ENCODE measurements at regions not wholly inside any gene's neighbourhood (a gene's known extent, or its start where the extent isn't known, plus 50 kb on each side); places are given as distances from the start of the nearest gene placed in this dataset.

DNA sequence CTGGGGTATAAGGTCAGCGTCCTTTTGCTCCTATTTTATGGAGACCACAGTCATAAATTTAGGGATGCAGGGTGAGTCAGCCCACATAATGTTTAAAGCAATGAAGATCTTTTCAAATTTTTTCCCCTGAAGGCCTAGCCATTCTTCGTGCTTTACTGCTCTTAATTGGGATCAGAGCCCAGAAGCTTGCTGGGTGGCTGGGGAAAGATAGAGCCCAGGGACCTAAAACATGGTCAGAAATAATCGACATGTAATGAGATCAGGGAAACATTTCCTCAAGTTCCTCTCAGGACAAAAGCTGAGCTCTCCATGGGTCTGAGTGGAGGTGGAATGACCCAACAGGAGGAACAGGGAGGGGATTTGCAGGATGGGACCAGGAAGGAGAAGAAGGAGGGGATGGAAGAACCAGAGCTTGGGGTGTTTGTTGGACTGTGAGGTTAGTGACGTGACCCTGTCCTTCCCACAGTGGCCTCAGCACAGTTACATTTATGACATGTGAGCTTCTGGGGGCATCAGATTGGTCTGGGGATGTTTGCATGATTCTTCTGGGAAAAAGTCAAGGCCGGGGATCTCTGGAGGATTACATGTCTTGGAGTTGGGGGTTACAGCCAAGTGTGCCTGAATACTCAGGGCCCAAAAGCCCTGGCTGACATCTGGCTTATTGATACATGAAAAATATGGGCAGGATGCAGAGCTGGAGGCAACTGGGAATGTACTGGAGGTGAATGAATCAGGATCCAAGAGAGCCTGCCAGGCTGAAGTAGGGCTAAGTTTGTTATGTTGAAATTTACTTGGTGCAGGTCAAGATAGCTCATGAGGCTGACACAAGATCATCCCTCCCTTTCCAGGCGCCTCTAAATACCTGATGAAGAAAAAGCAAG, 477.9 kb downstream of the RPS24 start:
- no peak for DNase-seq (ENCODE audit: low read depth)

DNA sequence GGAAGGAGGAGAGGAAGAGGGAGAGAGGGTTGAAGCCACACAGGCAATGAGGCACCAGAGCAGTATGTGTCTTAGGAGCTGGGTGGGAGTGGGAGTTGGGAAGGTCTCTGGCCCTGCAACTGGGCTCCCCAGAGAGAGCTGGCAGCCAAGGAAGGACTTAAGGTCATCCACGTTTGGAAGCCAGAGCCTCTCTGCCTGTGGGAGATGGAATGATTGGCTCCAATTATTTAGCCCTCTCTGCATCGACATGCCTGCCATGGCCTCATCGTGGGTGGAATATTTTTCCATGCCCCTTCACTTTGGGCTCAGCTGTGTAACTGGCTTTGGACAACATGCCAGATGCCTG, 478.5 kb downstream of the RPS24 start:
- Histone ChIP-seq H3K4me3 (ENCODE audit: low read length) (no peak overlapping the region), H3K9ac (ENCODE audit: low read length) (peak overlapping the region; percentile 58), H3K36me3 (ENCODE audit: control insufficient read depth, insufficient read depth, low read length, severe bottlenecking) (no peaks in the 10 kb centered on the region), H3K9me3 (ENCODE audit: control insufficient read depth, low read length) (no peaks in the 10 kb centered on the region), H3K27me3 (replicated peaks; ENCODE audit: control insufficient read depth, insufficient read depth, low read length) (no peaks in the 10 kb centered on the region), H3K4me1 (ENCODE audit: control insufficient read depth, insufficient read depth, low read length) (peaks cover 66% of the 10 kb centered on the region)
- DNase-seq (ENCODE audit: low read depth) = no peak

More for the DNA sequence above, 477.9 kb downstream of the RPS24 start:
- Histone ChIP-seq H3K27me3 (replicated peaks; ENCODE audit: control insufficient read depth, insufficient read depth, low read length) (no peaks in the 10 kb centered on the region), H3K9me3 (ENCODE audit: control insufficient read depth, low read length) (no peaks in the 10 kb centered on the region), H3K4me1 (ENCODE audit: control insufficient read depth, insufficient read depth, low read length) (peaks cover 66% of the 10 kb centered on the region), H3K9ac (ENCODE audit: low read length) (peak overlapping the region; percentile 85), H3K4me3 (ENCODE audit: low read length) (peak overlapping the region; percentile 10), H3K36me3 (ENCODE audit: control insufficient read depth, insufficient read depth, low read length, severe bottlenecking) (no peaks in the 10 kb centered on the region)

DNA sequence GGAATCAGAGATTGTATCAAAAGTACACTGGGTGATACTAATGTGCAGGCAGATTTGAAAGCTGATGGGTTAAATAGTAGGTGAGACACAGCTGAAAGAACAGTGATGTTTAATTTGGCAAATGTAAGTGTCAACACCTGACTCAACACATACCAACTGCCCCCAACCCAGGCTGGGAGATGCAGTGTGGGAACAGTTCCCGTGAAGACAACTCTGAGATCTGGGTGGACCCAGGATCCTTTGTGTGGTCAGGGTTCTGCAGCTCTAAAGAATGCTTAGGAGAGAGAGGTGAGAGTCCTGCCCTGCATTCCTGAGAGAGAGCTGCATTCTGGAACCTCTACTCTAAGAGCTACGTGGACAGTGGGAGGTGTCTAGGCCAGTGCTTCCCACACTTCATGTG, 479.7 kb downstream of the RPS24 start:
- Histone ChIP-seq H3K36me3 (ENCODE audit: control insufficient read depth, insufficient read depth, low read length, severe bottlenecking) (no peaks in the 10 kb centered on the region), H3K27me3 (replicated peaks; ENCODE audit: control insufficient read depth, insufficient read depth, low read length) (no peaks in the 10 kb centered on the region), H3K9ac (ENCODE audit: low read length) (no peak overlapping the region), H3K9me3 (ENCODE audit: control insufficient read depth, low read length) (no peaks in the 10 kb centered on the region), H3K4me1 (ENCODE audit: control insufficient read depth, insufficient read depth, low read length) (peaks cover 60% of the 10 kb centered on the region), H3K4me3 (ENCODE audit: low read length) (no peak overlapping the region)
- no peak for DNase-seq (ENCODE audit: low read depth)

DNA sequence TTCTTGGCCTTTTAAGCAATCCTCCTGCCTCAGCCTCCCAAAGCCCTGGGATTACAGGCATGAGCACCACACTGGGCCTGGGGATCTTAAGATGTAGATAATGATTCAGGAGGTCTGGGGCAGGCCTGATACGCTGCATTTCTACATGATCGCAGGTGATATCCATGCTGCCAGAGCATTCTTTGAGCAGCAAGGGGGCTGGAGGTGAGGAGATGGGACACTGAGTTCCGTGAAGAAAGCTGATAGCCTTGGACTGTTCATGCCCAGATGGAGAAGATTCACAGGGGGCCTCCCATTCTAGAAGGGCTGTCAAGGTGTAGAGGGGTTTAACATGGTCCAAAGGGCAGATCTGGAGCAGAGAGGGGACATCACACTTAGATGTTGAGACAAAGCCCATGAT, 480.3 kb downstream of the RPS24 start:
- no peaks in the 10 kb centered on the region for H3K36me3 ChIP-seq (ENCODE audit: control insufficient read depth, insufficient read depth, low read length, severe bottlenecking)
- H3K4me3 ChIP-seq (ENCODE audit: low read length) = no peak overlapping the region
- H3K9ac ChIP-seq (ENCODE audit: low read length) = no peak overlapping the region
- no peak for DNase-seq (ENCODE audit: low read depth)
- H3K4me1 ChIP-seq (ENCODE audit: control insufficient read depth, insufficient read depth, low read length) = peaks cover 54% of the 10 kb centered on the region
- no peaks in the 10 kb centered on the region for H3K9me3 ChIP-seq (ENCODE audit: control insufficient read depth, low read length)
- H3K27me3 ChIP-seq (replicated peaks; ENCODE audit: control insufficient read depth, insufficient read depth, low read length) = no peaks in the 10 kb centered on the region

DNA sequence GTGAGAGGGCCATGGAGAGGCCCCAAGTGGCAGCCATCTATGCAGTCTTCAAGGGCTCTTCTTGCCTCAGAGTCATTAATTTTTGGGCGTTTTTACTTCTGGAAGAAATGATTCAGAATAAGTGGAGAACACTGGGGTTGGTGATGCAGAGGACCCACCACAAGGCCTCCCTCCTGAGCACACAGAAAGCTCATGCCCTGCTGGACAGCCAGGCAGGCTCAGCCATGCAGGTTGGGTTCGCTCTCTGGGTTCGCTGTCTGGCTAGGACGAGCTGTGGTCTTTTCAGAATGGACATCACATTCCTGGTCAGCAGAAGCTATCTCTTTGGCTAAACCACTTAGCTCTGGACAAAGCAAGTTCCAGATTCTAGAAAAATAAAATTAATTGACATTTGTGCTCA, 480.8 kb downstream of the RPS24 start:
- no peaks in the 10 kb centered on the region for H3K27me3 ChIP-seq (replicated peaks; ENCODE audit: control insufficient read depth, insufficient read depth, low read length)
- H3K4me3 ChIP-seq (ENCODE audit: low read length) = no peak overlapping the region
- H3K9me3 ChIP-seq (ENCODE audit: control insufficient read depth, low read length) = no peaks in the 10 kb centered on the region
- no peaks in the 10 kb centered on the region for H3K36me3 ChIP-seq (ENCODE audit: control insufficient read depth, insufficient read depth, low read length, severe bottlenecking)
- DNase-seq (ENCODE audit: low read depth) = no peak
- peaks cover 50% of the 10 kb centered on the region for H3K4me1 ChIP-seq (ENCODE audit: control insufficient read depth, insufficient read depth, low read length)
- H3K9ac ChIP-seq (ENCODE audit: low read length) = peak overlapping the region; percentile 55

DNA sequence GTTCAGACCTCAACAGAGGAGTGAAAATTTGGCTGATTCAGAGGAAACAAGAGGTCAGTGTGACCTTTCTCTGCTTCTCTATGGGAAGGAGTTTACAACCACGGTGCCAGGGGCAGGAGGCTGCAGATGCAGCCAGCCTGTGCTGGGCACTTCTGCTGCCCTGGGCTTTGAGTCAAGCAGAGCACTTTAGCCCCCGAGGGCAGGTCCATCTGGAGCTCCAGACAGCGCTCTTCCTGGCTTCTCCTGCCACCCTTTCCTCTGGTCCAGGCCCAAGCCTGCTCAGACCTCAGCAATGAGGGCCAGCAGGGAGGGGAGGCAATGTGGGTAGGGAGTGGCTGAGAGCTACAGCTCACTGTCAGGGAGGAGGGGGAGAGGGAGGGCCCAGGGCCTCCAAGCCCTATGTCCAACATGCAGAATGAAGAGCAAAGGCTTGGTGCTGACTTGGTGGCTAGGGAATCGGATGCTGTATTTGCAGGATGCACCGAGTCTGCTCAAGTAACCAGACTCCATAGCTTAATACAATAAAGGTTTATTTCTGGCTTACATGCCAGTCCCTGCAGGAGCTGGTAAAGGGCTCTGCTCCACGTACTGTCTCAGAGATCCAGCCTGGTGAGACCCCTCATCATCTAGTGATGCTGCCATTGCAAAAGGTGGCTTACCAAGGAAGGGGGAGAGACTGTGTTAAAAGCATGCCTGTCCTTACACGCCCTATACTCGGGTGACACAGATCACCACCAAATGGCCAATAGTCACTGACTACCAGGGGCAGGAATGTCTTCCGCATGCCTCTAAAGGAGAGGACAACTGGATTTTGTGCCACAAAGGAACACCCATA, 481.6 kb downstream of the RPS24 start:
- peaks cover 44% of the 10 kb centered on the region for H3K4me1 ChIP-seq (ENCODE audit: control insufficient read depth, insufficient read depth, low read length)
- no peak overlapping the region for H3K4me3 ChIP-seq (ENCODE audit: low read length)
- H3K9me3 ChIP-seq (ENCODE audit: control insufficient read depth, low read length) = no peaks in the 10 kb centered on the region
- DNase-seq (ENCODE audit: low read depth) = no peak
- peak overlapping the region; percentile 55 for H3K9ac ChIP-seq (ENCODE audit: low read length)
- H3K36me3 ChIP-seq (ENCODE audit: control insufficient read depth, insufficient read depth, low read length, severe bottlenecking) = no peaks in the 10 kb centered on the region
- no peaks in the 10 kb centered on the region for H3K27me3 ChIP-seq (replicated peaks; ENCODE audit: control insufficient read depth, insufficient read depth, low read length)

DNA sequence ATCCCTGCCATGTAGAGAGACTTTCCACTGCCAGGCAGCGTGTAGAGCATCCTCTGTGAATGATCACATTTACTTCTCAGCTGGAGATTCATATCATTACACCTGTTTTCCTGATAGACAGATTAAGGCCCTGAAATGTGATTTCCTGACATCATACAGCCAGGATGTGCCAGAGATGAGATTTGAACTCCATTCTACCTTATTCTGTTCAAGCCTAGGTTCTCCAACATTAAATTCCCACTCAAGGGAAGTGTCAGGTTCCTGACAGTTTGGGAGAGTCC, 482.1 kb downstream of the RPS24 start:
- Histone ChIP-seq H3K36me3 (ENCODE audit: control insufficient read depth, insufficient read depth, low read length, severe bottlenecking) (no peaks in the 10 kb centered on the region), H3K4me3 (ENCODE audit: low read length) (no peak overlapping the region), H3K4me1 (ENCODE audit: control insufficient read depth, insufficient read depth, low read length) (peaks cover 38% of the 10 kb centered on the region), H3K9ac (ENCODE audit: low read length) (no peak overlapping the region), H3K27me3 (replicated peaks; ENCODE audit: control insufficient read depth, insufficient read depth, low read length) (no peaks in the 10 kb centered on the region), H3K9me3 (ENCODE audit: control insufficient read depth, low read length) (no peaks in the 10 kb centered on the region)
- no peak for DNase-seq (ENCODE audit: low read depth)

DNA sequence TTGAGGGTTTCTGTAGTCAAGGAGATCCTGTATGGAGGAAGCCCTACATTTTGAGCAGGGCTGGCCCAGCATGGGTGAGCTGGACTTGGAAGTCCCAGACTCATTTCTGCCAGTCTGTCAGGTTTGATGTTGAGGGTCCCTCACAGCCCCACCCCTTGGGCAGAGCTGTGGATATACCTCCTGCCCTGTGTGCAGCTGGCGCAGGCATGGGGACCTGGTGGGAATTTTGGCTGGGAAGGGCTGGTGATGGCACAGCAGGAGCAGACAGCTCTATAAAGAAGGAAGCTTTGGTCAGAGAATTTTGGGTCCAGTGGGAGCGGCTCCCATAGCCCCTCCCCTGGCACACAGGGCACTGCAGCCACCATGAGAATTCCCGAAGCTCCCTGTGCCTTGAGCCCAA, 482.6 kb downstream of the RPS24 start:
- H3K36me3 ChIP-seq (ENCODE audit: control insufficient read depth, insufficient read depth, low read length, severe bottlenecking) = no peaks in the 10 kb centered on the region
- H3K9me3 ChIP-seq (ENCODE audit: control insufficient read depth, low read length) = no peaks in the 10 kb centered on the region
- H3K4me1 ChIP-seq (ENCODE audit: control insufficient read depth, insufficient read depth, low read length) = peaks cover 34% of the 10 kb centered on the region
- no peak overlapping the region for H3K9ac ChIP-seq (ENCODE audit: low read length)
- H3K27me3 ChIP-seq (replicated peaks; ENCODE audit: control insufficient read depth, insufficient read depth, low read length) = no peaks in the 10 kb centered on the region
- no peak overlapping the region for H3K4me3 ChIP-seq (ENCODE audit: low read length)
- no peak for DNase-seq (ENCODE audit: low read depth)

DNA sequence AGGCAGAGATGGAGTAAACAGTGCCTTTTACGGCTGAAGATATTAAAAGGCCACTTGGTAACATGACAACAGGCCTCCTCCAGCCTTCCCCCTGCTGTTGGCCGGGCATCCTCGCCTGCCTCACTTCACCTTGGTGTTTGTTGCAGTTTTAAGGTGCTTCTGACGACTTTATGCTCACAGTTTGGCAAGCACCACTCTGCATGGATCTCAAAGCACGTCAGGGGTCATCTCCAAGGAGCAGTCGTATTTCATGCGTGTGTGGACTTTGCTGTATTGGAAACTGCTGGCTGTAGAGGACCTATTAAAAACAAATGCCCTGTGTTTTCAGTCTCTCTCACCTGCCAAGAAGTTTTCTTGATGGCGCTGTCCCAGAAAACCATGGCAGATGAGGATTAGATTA, 483.1 kb downstream of the RPS24 start:
- Histone ChIP-seq H3K27me3 (replicated peaks; ENCODE audit: control insufficient read depth, insufficient read depth, low read length) (no peaks in the 10 kb centered on the region), H3K36me3 (ENCODE audit: control insufficient read depth, insufficient read depth, low read length, severe bottlenecking) (no peaks in the 10 kb centered on the region), H3K4me3 (ENCODE audit: low read length) (no peak overlapping the region), H3K4me1 (ENCODE audit: control insufficient read depth, insufficient read depth, low read length) (peaks cover 29% of the 10 kb centered on the region), H3K9me3 (ENCODE audit: control insufficient read depth, low read length) (no peaks in the 10 kb centered on the region), H3K9ac (ENCODE audit: low read length) (no peak overlapping the region)
- DNase-seq (ENCODE audit: low read depth) = no peak

DNA sequence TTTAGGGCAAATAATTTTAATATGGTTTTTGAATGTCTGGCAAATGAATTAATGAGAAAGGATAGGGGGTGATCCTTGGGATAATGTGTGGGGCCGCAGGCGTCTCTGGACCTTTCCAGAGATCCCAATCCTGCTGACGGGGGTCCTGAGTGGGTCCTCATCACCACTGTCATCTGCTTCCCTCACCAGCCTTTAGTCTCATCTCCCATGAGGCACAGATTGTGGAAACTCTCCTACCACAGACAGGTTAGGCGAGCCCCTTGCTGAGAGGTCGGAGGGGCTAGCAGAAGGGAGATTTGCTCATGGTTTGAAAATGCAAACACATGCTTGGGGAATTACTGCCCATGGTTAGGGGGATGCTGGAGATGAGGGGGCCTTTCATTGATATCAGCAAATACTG, 484.6 kb downstream of the RPS24 start:
- Histone ChIP-seq H3K9me3 (ENCODE audit: control insufficient read depth, low read length) (no peaks in the 10 kb centered on the region), H3K27me3 (replicated peaks; ENCODE audit: control insufficient read depth, insufficient read depth, low read length) (no peaks in the 10 kb centered on the region), H3K9ac (ENCODE audit: low read length) (no peak overlapping the region), H3K36me3 (ENCODE audit: control insufficient read depth, insufficient read depth, low read length, severe bottlenecking) (no peaks in the 10 kb centered on the region), H3K4me1 (ENCODE audit: control insufficient read depth, insufficient read depth, low read length) (peaks cover 22% of the 10 kb centered on the region), H3K4me3 (ENCODE audit: low read length) (no peak overlapping the region)
- DNase-seq (ENCODE audit: low read depth) = no peak

DNA sequence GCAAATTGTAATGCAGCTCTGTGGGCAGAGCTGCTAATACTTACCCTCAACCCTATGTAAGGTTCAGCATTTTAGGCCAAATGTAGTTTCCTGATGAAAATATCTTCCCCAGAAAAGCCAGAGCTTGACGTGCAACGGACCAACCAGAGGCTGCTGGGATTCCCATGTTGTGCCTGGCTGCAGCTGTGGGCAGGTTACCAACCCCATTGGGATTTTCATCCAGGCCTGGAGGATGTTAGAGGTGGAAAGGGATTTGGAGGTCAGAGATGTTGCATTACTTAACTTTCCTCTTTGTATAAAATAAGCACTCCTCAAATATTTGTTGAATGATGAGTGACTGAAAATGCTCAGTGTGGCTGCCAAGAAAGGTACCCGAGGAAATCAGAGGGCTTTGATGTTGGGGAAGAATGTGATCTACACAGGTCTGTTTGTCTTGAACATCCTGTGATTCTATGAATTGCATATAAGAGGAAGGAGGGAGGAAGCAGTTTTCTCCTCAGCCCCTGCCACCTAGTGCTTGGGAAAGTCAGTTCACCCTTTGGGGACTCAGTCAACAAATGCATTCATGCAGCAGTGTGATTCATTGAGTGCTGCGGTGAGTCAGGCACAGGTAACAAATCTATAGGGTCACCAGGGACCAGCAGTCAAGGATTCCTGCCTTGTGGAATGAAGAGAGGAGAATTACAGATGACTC, 487.2 kb downstream of the RPS24 start:
- DNase-seq (ENCODE audit: low read depth) = peak; percentile 10

More for the DNA sequence above, 487.2 kb downstream of the RPS24 start:
- Histone ChIP-seq H3K9ac (ENCODE audit: low read length) (no peak overlapping the region), H3K4me1 (ENCODE audit: control insufficient read depth, insufficient read depth, low read length) (peaks cover 21% of the 10 kb centered on the region), H3K27me3 (replicated peaks; ENCODE audit: control insufficient read depth, insufficient read depth, low read length) (no peaks in the 10 kb centered on the region), H3K9me3 (ENCODE audit: control insufficient read depth, low read length) (no peaks in the 10 kb centered on the region), H3K36me3 (ENCODE audit: control insufficient read depth, insufficient read depth, low read length, severe bottlenecking) (no peaks in the 10 kb centered on the region), H3K4me3 (ENCODE audit: low read length) (no peak overlapping the region)
